LHCN-M2 (cell line): ENCODE measurements at regions not wholly inside any gene's neighbourhood (a gene's known extent, or its start where the extent isn't known, plus 50 kb on each side); places are given as distances from the start of the nearest gene placed in this dataset.
A peak's percentile ranks its signal among the peaks of the same experiment; 100 is the strongest.

Experiments used
- DNase-seq: peaks from one replicate; pipeline ENCODE4 v3.0.0-alpha.2; 2012; ENCODE audit warnings: low read depth

DNA sequence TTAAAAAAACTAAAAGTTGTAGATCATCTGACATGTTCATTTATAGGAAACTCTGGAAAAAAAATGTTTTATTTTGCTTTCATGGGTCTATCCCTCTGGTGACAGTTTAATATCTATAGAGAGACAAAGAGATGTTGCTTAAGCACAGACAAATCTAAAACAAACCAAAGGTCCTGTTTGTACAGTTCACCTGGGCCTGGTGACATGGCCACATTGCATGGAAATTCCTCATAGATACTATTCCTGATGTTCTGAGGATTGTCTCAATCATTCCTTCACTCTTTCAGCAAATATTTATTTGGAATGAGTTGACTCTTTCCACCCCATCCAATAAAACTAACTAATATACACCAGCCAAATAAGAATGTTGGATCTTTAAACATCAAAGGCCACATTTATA lies 259.1 kb upstream of the NOCT start:
- no peak for DNase-seq

GRCh38 chr4:138751309-138751708 lies 264.3 kb upstream of the NOCT start:
- DNase-seq, result no peak

GRCh38 chr4:138749303-138749702 lies 266.3 kb upstream of the NOCT start:
- peak; percentile 35 for DNase-seq

DNA sequence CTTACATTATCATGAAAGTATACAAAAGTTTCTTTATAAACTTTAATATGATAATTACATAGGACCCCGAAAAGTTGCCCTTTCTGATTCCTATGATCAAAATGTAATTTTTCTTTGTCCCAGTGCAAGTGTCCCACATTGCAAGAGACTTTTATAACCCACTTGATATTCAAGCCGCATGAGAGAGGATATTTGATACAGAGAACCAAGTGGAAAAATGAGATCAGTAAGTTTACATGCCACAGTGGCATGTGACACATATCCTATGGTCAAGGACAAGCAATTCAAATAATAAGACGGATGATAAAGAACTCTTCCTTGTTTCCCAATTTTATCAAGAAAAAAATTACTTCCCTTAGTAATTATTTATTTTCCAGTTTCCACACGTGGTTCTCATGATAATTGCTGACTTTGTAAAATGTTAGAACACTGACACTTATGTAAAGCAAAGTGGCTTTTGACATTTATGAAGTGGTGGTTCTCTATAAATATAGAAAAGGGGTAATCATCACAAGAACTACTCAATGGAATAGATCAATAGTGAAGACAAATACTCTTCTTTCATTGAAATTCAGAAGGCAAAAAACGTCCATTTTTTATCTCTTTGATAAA lies 273.7 kb upstream of the NOCT start:
- DNase-seq, result no peak

GRCh38 chr4:138740816-138741745 lies 274.5 kb upstream of the NOCT start:
- DNase-seq, result no peak

DNA sequence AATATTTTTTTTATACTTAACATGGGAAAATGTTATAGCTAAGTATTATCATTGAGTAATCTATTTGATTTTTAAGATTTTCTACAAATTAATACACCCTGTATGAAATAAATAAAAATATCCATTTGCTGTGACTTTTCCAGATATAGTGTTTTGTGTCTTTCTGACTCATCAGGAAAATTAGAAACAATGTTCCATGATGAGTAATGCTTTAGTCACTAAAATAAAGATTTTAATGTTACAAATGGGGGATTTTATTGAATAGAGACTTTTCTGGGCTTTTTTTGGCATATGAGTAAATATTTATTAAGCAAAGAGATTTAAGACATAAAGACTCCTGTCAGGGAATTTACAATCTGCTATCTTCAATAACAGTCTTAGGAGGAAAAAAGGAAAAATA lies 279.2 kb upstream of the NOCT start:
- DNase-seq, result peak; percentile 51

DNA sequence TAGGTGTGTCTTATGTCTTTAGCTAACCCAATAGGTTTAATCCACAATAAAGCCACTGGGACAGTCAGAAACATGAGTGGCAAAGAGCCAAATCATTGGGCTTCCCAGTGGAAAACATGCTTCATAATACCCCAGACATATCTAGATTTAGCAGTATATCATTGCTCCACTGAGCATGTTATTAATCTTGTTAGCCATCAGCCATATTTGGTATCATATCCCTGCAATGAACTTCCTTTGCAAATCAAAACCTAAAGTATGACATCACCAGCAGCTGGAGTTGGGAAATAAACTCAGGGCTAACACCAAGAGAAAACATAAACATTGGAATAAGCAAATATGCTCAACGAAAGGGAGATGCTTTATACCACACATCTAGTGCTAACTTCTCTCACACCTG lies 280.8 kb upstream of the NOCT start:
- DNase-seq, result peak; percentile 72

DNA sequence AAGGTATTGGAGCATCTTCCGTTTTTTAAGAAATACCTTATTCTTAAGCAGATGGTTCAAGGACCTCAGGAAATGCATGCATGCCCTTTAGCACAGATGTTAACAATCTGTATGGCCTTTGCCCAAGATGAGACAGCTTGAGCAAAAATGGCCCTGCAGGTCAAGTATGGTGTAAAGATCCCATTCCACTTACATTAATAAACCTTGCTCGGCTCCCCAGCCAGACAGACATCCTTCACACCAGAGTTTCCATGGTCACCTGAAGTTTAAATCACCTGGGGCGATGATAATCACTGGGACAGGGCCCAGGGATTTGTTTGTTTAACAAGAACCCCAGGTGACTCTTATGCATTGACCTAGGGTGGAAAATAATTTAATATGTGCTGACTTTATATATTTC lies 287.0 kb upstream of the NOCT start:
- no peak for DNase-seq

DNA sequence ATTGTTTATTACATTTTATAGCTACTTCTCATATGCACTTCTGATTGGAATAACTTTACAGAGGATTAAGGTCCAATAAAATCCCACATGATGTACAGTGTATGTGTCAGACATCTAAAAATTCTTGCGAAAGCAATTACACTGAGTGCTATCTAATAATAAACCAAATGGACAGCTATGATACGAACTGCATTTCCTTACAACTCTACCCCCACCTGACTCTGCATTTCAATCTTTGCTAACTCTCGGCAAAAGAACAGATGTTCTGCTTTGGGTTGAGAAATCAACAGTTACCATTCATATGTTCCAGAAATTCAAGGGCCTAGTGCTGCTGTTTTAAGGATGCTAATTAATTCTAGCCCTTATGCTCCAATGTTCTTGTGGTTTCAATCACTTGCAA lies 287.9 kb upstream of the NOCT start:
- peak; percentile 65 for DNase-seq

DNA sequence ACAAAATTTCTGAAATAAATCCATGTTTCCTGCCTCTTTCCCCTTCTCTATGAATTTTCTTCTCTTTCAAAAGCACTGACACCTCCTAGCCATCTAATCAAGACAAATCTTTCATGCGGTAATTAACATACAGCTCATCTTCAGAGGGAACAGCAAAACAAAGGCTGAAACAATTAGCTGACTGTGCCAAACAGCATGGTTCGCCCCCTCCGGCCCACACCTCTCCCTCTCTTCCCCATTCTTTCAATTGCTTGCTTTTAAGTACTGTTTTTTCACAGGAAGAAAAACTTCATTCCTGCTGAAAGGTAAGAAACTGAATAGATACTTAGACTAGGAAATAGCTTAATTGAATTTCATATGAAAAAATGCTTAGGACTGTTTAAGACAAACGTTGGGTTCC lies 291.1 kb upstream of the NOCT start:
- no peak for DNase-seq

- no peak for DNase-seq
These were observed 298.8 kb upstream of the NOCT start for GRCh38 chr4:138716559-138717335.

- DNase-seq, result no peak
These were observed 305.3 kb upstream of the NOCT start for GRCh38 chr4:138710297-138710696.

- no peak for DNase-seq
These were observed 305.7 kb upstream of the NOCT start for GRCh38 chr4:138709859-138710258.

GRCh38 chr4:138707746-138708677 lies 307.6 kb upstream of the NOCT start:
- DNase-seq, result peak; percentile 18

GRCh38 chr4:138706201-138706600 lies 309.4 kb upstream of the NOCT start:
- DNase-seq, result no peak

GRCh38 chr4:138702190-138702824 lies 313.3 kb upstream of the NOCT start:
- DNase-seq, result no peak

DNA sequence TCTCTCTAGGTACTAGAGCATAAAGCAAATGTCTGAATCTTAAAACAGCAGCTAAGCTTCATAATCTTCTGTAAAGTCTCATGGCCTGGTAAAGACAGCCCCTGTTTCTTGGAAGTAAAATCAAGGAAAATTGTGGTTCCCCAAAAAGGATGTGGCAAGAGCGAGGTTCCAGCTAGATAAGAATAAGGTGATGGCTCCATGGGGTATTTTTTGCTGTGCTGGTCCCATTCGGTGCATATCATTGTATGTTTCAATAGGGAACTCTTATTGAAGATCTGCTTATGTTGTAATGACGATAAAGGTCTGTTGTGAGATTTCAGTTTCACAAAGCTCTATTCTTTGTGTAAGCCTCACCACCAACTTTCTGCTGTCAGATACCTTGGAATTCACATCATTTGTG lies 316.9 kb upstream of the NOCT start:
- DNase-seq, result no peak

GRCh38 chr4:138697851-138698250 lies 317.7 kb upstream of the NOCT start:
- DNase-seq, result no peak

GRCh38 chr4:138696771-138697170 lies 318.8 kb upstream of the NOCT start:
- DNase-seq, result peak; percentile 22

GRCh38 chr4:138696058-138696457 lies 319.5 kb upstream of the NOCT start:
- DNase-seq, result no peak

DNA sequence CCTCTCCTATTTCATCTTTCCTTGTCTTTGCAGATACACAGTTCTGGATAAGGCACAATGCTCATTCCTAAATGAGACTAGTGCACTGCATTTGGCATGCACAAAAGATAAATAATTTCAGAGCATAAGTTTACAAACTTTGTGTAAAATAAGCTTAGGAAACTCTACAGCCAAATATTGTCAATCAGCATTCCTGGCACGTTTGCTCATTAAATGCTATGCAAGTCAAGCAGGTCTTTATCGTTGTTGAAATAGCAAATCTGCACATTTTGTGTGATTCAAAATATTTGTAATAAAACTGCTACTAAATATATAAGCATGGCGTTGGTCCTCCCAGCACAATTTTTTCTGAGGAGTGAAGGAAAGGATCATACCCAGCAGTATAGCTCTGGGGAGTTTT lies 322.1 kb upstream of the NOCT start:
- no peak for DNase-seq
